ENCODE measurements at regions not wholly inside any gene's neighbourhood (a gene's known extent, or its start where the extent isn't known, plus 50 kb on each side); places are given as distances from the start of the nearest gene placed in this dataset.
"Not testable (repeated sequence)": the region's sequence is repeated elsewhere in the genome, so short reads cannot be mapped to it uniquely, and the experiment has no call there.

DNA sequence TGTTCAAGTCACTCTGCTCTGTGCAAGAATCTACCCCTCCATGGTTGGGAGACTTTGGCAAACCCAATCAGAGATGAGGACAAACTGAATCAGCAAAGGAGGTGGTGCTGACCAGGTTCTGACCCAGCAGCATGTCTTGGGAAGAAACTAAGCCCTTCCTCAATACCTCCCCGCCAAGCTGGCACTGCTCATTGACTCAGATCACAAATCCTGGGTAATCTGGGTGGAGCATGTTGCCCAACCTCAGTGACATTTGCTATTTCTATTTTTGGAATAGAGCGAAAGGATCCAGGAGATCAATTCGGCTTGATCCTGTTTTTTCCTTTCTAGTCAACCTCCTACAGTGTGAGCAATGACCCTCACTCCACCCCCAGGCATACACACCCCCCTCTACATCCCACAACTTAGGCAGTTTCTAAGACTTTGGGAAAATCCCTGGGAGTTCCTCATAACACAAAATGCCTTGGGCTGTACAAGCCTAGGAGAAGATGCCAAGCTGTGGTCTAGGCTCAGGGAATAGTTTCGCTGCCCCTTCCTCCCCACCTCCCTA lies 166.8 kb upstream of the KCNJ6 start:
- intact Hi-C loops (cut with micrococcal nuclease), result no loop called here
- H3K4me3 ChIP-seq, result no peak overlapping the region
- no peaks in the 10 kb centered on the region for H3K36me3 ChIP-seq
- H3K27ac ChIP-seq (replicated peaks), result peak overlapping the region; percentile 87
- peaks cover 40% of the 10 kb centered on the region for H3K4me1 ChIP-seq
- TF ChIP-seq, protein P1, sequence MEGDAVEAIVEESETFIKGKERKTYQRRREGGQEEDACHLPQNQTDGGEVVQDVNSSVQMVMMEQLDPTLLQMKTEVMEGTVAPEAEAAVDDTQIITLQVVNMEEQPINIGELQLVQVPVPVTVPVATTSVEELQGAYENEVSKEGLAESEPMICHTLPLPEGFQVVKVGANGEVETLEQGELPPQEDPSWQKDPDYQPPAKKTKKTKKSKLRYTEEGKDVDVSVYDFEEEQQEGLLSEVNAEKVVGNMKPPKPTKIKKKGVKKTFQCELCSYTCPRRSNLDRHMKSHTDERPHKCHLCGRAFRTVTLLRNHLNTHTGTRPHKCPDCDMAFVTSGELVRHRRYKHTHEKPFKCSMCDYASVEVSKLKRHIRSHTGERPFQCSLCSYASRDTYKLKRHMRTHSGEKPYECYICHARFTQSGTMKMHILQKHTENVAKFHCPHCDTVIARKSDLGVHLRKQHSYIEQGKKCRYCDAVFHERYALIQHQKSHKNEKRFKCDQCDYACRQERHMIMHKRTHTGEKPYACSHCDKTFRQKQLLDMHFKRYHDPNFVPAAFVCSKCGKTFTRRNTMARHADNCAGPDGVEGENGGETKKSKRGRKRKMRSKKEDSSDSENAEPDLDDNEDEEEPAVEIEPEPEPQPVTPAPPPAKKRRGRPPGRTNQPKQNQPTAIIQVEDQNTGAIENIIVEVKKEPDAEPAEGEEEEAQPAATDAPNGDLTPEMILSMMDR (IDR thresholded peaks at IDR 0.05; ENCODE audit: borderline replicate concordance), result no peak
- no peaks in the 10 kb centered on the region for H3K27me3 ChIP-seq (ENCODE audit: low read depth)
- H3K9me3 ChIP-seq (replicated peaks), result no peaks in the 10 kb centered on the region
- no peak for DNase-seq

DNA sequence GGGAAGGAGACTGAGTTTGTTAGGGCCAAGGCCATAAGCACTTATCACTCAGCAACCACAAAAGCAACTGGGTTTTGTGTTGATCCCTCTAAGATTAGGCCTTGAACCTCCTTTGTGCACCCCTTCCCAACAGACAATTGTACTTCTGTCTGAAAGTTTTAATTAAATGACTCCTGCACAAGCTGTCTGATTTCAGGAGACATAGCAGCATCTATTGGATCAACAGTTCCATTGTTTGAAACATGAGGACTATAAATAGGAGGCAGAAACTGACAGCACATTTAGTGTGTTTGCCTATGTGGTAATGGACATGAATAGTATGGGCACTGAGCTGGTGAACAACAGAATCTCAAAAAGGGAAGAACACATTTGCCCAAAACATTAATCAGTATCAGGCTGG lies 167.3 kb upstream of the KCNJ6 start:
- H3K36me3 ChIP-seq, result no peaks in the 10 kb centered on the region
- TF ChIP-seq, protein P1 (IDR thresholded peaks at IDR 0.05; ENCODE audit: borderline replicate concordance), result no peak
- no peaks in the 10 kb centered on the region for H3K27me3 ChIP-seq (ENCODE audit: low read depth)
- H3K9me3 ChIP-seq (replicated peaks), result no peaks in the 10 kb centered on the region
- intact Hi-C loops (cut with micrococcal nuclease), result no loop called here
- DNase-seq, result no peak
- H3K27ac ChIP-seq (replicated peaks), result no peak overlapping the region
- H3K4me3 ChIP-seq, result no peak overlapping the region
- H3K4me1 ChIP-seq, result peaks cover 41% of the 10 kb centered on the region

GRCh38 chr21:38086580-38086979 lies 170.2 kb upstream of the KCNJ15 start:
- Histone ChIP-seq H3K4me3 (no peak overlapping the region), H3K9me3 (replicated peaks) (no peaks in the 10 kb centered on the region), H3K36me3 (no peaks in the 10 kb centered on the region), H3K4me1 (peaks cover 29% of the 10 kb centered on the region), H3K27ac (replicated peaks) (no peak overlapping the region), H3K27me3 (ENCODE audit: low read depth) (peaks cover 7% of the 10 kb centered on the region)
- intact Hi-C loops (cut with micrococcal nuclease), result no loop called here
- TF ChIP-seq, protein P1 (IDR thresholded peaks at IDR 0.05; ENCODE audit: borderline replicate concordance), result no peak
- no peak for DNase-seq

- Histone ChIP-seq H3K4me3 (no peak overlapping the region), H3K9me3 (replicated peaks) (no peaks in the 10 kb centered on the region), H3K4me1 (peaks cover 7% of the 10 kb centered on the region), H3K27ac (replicated peaks) (peak overlapping the region; percentile 21), H3K36me3 (no peaks in the 10 kb centered on the region), H3K27me3 (ENCODE audit: low read depth) (peaks cover 7% of the 10 kb centered on the region)
- TF ChIP-seq, protein P1 (IDR thresholded peaks at IDR 0.05; ENCODE audit: borderline replicate concordance), result no peak
- intact Hi-C loops (cut with micrococcal nuclease), result no loop called here
- no peak for DNase-seq
Observed at GRCh38 chr21:38088916-38089762, 167.7 kb upstream of the KCNJ15 start.

GRCh38 chr21:38089763-38090046 lies 167.1 kb upstream of the KCNJ15 start:
- intact Hi-C loops (cut with micrococcal nuclease), result no loop called here
- TF ChIP-seq, protein P1 (IDR thresholded peaks at IDR 0.05; ENCODE audit: borderline replicate concordance), result no peak

GRCh38 chr21:38091061-38091460 lies 165.7 kb upstream of the KCNJ15 start:
- H3K27ac ChIP-seq (replicated peaks); H3K9me3 ChIP-seq (replicated peaks); H3K4me1 ChIP-seq; DNase-seq; H3K4me3 ChIP-seq; intact Hi-C loops (cut with micrococcal nuclease); H3K36me3 ChIP-seq; H3K27me3 ChIP-seq (ENCODE audit: low read depth): not testable (repeated sequence)

More at GRCh38 chr21:38089763-38090046, 167.1 kb upstream of the KCNJ15 start:
- Histone ChIP-seq H3K9me3 (replicated peaks) (no peaks in the 10 kb centered on the region), H3K36me3 (no peaks in the 10 kb centered on the region), H3K4me1 (peaks cover 7% of the 10 kb centered on the region), H3K27ac (replicated peaks) (no peak overlapping the region), H3K27me3 (ENCODE audit: low read depth) (peaks cover 7% of the 10 kb centered on the region), H3K4me3 (no peak overlapping the region)
- DNase-seq, result no peak

Data from left ventricle myocardium inferior (tissue), 1 donor.